DMS114 treated with DMSO at 0.1 percent for 48 hours (cell line): ENCODE measurements at regions not wholly inside any gene's neighbourhood (a gene's known extent, or its start where the extent isn't known, plus 50 kb on each side); places are given as distances from the start of the nearest gene placed in this dataset.

Experiments
- DNase-seq: peaks from one replicate; lab custom pipeline; 2025; ENCODE audit not compliant: unreplicated experiment; lab: John Stamatoyannopoulos, UW

DNA sequence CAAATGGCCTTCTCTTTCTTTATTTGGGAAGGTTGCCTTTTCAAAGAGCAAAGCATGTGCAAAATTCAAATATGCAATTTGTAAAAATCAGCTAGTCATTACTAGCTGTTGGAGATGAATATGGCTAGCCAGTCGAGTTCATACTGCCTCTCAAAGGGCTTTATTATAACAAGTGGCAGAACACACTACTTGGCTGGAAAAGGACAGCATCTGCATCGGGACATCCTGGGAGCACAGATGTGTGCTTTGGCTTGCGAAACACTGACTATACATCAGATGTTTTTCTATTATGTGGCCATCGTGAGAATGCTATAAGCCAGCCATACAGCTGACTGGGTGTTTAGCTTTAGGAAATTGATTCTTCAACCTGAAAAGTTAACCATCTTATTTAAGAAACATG, 424.2 kb downstream of the KCTD12 start:
- no peak for DNase-seq

DNA sequence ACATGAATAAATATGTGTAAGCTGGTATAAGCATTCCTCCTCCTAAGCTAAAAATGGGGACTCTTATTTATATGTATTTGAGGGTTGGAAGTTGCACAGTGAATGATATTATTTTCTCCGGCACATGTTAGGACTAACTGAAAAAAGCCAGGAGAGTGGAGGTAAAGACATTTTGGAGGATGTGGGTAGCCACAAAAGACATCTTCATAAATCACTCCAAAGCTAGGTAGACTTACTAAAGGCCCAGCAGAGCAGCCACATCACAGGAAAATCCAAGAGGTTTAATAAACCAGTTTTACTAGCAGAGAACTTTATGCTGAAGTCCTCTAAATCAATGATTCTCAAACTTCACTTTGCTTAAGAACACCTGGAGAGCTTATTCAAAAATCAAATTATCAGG, 424.7 kb downstream of the KCTD12 start:
- DNase-seq: no peak

DNA sequence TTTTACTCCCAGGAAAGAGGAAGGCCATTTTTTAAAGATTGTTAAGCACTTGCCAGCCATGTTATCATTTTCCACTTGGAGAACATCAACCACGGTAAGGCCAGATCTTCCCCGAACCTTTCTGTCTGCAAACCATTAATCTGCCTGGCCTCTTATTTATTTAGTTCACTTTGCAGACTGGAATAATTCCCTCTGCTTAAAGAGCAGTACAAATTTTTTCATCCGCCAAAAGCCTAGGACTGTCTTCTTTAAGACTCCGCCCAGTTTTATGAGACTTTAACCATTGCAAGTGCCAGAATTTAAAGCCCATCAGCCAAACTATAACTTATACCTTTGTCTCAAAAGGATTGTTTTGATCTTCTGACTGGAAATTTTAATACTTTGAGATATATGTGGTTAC, 426.3 kb downstream of the KCTD12 start:
- DNase-seq: no peak

DNA sequence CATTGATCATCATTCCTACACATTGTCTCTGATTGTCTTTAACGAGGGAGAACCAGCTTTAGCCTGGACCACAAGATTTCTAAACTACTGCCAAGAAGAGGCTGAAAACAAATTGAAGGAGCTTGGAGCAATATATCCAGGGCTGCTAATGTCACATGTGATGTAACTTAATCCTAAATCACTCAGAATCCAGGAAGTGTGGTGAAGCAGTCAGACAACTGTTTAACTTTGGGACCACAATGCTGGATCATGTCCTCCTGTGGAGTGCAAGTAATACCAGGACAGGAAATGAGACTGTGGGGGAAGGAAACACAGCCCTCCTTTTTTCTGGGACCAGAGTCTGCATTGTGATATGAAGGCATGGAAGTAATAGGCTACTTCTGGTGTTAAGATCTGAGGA, 430.2 kb downstream of the KCTD12 start:
- DNase-seq: no peak

DNA sequence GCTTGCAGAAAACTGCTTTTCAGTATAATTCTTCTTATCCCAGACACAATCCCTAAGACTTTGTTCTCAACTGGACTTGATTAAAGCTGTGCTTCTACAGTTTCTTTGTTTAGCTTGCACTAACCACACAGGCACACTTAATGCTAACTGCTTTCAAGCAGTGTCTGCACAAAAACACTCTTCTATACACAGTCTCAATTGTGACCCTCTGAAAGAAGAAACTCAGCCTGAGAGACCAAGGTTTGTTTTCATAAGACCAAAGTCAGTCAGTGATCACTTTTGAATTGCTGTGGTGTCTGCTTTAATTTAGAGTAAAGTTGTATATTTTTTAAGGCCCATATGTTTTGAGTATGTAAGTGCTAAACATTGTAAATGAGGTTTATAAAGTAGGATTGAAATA, 431.2 kb downstream of the KCTD12 start:
- DNase-seq: no peak

DNA sequence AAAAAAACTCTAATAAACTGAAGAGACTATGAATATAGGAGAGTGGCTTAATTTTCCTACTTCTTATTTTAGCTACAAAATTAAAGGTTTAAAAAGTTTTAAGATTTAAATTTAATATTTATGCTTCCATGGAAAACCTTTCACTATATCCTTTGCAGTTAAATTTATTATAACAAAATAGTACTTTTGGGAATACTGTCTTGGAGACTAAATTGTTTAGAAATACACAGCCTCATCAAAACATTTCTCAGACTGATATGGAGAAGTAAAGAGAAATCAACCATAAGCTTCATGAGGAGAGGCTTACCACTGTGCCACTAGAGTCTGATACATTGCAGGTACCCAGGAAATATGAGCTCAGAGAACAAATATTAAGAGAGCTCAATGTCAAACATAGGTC, 436.5 kb downstream of the KCTD12 start:
- DNase-seq: no peak

GRCh38 chr13:76446191-76446590, 440.0 kb downstream of the KCTD12 start:
- no peak for DNase-seq

- no peak for DNase-seq
Observed at GRCh38 chr13:76440568-76440967, 445.6 kb downstream of the KCTD12 start.

- DNase-seq: no peak
Observed at GRCh38 chr13:76439546-76439945, 446.7 kb downstream of the KCTD12 start.

GRCh38 chr13:76438050-76438449, 448.2 kb downstream of the KCTD12 start:
- DNase-seq: no peak

DNA sequence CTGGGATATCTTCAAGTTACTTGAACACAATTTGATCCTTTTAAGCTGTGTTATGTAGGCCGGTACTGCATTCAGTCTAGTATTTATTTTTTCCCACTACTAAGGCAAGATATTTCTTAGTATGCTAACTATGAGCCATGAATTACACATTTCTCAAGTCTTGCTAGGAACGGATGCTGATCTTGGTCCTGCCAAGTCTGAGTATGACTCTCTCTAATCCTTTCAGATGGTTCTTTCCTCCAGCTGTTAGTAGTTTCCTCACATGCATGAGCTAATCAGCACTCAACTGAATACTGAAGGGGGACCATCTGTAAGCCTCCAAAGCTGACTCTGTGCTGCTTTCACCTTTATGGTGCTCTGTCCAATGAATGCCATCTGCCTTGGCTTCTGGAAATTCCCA, 460.3 kb downstream of the KCTD12 start:
- no peak for DNase-seq

- DNase-seq: no peak
Observed at GRCh38 chr13:76421011-76421410, 465.2 kb downstream of the KCTD12 start.

DNA sequence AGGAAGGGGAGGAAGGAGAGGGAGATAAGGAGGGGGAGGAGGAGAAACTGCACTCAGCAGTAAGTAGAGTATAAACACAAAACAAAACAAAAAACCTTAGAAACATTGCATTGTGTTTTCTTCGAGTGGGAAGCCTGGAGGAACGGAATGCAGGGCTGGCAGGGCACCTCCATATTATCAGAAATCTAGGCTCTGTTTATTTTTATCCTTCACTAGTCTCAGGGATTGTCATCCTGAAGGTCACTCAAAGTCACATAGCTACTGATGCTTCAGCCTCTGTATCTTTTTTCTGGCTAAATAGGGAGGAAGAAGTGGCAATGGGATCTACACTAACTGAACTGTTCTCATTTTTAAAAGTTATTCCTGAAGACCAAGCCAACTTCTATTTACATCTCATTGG, 467.8 kb downstream of the KCTD12 start:
- no peak for DNase-seq

GRCh38 chr13:76414320-76414719, 471.9 kb downstream of the KCTD12 start:
- DNase-seq: no peak

DNA sequence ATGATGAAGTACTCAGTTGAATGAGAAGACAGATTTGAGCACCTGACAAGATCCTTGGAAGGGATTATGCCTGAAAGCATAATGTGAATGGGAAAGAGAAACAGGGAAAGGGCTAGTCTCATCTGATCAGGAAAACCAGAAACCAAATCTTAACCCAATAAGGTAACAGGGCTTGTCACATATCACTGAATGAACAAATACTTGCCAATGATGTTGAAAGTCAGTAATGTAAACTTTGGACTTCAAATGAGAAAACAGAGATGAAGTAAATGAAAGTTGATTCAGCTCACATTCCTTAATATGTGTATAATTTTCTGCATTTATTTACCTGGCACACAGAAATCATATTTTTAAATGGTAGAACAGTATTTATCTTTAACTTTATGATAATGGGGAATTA, 480.0 kb downstream of the KCTD12 start:
- DNase-seq: no peak

DNA sequence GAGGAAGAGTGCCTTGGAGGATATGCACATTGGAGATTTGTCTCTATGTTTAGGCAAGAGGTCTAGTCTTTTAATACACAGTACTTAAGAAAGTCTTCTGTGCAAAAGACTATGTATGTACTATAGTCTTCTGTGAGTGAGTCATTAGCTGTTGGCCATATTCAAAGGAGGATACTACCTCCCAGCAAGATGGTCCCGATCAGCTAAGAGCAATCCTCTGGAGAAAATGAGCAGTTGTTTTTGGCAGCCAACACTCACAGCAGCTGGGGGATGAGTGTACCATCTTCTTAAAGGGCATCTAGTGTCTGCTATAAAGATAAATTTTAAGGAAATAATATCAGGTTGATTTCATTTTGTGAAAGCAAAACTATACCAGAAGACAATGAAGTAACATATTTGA, 487.8 kb downstream of the KCTD12 start:
- DNase-seq: no peak

DNA sequence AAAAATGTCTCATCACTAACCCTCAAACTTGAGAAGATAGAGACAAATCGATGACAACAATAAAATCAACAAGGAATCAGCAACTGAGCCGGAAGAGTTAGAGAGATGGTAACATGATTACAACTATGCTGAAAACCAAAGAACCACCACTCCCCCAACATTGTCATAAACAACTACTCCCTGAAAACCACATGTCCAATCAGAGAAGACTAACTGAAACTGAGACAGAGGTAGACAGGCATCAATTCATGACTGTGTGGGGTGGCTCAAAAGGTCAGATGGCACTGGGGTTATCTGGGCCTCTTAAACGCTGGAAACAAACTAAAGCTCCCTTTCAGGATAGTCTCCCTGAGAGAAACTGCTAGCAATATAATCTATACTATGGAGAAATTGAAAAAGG, 488.8 kb downstream of the KCTD12 start:
- no peak for DNase-seq

DNA sequence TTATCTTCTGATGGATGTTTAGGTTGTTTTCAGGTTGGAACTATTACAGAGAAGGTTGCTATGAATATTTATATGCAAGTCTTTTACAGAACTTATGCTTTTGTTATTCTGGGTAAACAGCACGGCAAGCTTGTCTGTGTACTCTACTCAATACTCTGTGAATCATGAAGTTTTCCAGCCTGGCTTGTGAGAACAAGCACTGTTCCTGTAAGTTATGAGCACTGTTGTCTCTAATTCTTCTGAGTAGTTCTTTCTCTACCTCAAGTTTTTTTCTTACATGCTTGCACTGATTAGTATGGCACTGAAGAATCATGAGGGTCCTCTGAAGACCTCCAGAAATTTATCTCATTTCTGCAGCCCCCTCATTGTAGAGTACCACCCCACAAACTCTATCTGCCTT, 496.9 kb downstream of the KCTD12 start:
- no peak for DNase-seq

DNA sequence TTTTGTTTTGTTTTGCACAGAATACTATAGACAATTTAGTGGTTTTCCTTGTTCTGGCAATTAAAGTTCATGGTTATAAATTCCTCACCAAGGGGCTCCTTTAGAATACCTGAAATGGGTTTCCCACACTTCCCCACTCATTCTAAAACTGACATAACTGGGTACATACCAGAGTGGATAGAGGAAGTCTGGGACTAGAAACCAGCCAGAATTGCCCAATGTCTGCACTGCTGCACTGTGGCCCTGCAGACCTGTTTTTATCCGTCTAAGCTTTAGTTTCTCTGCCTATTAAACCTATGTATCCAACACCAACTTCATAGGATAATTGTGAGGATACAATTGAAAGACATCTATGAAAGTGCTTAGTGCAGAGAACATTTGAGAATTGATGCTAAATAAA, 498.6 kb downstream of the KCTD12 start:
- no peak for DNase-seq

GRCh38 chr13:76386321-76386720, 499.9 kb downstream of the KCTD12 start:
- DNase-seq: no peak

- DNase-seq: no peak
Observed at GRCh38 chr13:76385586-76385985, 500.6 kb downstream of the KCTD12 start.

DNA sequence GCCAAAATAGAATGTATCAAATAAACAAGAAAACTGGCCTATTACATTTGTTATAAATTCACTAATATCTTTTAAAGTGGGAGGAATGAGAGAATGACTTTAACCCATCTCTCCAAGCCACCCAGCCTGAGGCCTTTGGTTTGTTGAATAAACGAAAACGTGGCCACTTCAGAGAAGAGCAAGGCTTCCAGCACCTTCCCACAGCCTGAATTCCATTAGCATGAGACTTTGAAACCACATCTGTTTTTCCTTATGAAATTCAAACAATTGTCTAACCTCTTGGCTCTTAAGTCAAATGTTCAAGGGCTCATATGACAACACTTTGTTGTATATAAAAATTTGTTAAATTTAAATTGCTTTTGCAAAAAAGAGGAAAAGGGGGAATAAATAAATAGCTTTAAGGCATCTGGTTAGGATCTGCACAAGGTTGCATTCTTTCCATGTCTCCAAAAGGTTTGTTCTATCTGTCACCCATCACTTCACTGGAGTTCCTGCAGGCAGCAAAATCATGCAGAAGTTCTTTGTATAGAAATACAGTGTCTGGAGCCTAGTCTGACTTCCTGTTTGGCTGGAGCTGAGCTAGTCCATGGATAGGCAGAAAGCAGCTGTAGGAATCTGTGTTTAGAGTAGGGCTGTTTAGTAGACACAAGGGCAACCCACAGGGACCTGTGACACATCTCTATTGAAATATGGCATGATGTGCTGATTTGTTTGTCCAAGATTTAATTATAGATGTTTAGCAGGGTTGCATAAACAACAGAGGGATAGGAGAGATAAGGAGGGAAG, 502.3 kb downstream of the KCTD12 start:
- DNase-seq: no peak

DNA sequence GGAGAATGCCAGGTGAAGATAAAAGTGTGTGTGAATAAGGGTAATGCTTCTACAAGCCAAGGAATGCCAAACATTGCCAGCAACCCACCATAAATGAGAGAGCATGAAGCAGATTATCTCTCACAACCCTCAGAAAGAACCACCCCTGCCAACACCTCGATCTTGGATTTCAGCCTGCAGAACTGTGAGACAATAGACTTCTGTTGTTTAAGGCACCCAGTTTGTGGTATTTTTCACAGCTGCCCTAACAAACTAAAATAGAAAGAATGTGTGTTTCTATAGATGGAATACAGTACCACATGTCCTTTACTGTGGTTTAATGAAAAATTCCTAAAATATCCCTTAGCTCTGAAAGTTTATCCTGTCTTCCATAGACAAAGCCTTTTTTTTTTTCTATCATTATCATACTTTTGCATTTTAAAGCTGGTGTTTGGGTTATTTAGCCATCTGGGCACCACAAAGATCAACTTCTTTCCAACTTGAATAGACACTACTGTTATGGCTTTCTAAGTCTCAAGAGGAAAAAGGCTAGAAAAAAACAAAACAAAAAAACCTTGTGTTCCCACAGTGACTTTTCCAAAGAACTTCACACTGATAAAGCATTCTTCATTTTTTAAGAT, 505.6 kb downstream of the KCTD12 start:
- no peak for DNase-seq
